ENCODE measurements at regions not wholly inside any gene's neighbourhood (a gene's known extent, or its start where the extent isn't known, plus 50 kb on each side); places are given as distances from the start of the nearest gene placed in this dataset.

- no peak for DNase-seq
Observed at GRCh38 chr20:1784586-1784985, 110.6 kb upstream of the SIRPA start.

DNA sequence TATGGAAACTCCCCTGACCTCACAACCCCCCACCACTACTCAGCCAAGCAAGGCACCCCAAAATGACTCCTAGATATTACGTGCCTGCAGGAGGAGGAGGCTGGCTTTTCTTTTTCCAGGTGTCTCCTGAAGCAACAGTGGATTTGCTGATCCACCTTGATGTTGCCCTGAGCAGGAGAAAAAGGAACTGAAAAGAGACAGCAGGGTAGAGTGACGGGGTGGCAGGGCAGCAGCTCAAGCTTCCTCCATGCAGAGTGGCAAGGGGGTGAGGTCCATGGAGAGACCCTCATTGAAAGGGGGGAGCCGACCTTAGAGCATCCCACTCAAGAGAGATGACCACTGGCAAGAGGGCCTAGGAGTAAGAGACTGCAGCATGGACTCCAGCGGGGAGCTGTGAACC lies 112.0 kb upstream of the SIRPA start:
- no peak for DNase-seq

GRCh38 chr20:1782181-1782580 lies 113.0 kb upstream of the SIRPA start:
- no peak for DNase-seq

DNA sequence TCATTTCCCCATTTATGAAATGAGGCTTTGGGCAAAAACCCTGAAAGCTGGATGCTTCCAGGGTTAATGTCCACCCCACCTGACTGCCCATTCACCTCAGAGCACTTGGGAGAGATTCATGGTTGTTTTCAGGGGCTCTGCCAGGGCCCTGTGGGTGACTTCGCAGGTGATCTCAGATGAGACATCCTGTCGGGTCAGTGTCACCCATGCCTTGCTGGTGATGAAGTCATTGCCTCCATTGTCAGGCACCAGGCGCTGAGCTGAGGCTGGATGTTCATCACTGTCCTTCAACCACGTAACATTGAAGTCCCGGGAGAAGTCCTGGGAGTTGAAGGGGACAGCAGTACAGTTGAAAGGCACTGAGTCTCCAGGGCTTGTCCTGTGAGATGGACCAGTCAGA lies 115.6 kb upstream of the SIRPA start:
- DNase-seq, result no peak

GRCh38 chr20:1778338-1778737 lies 116.9 kb upstream of the SIRPA start:
- no peak for DNase-seq

DNA sequence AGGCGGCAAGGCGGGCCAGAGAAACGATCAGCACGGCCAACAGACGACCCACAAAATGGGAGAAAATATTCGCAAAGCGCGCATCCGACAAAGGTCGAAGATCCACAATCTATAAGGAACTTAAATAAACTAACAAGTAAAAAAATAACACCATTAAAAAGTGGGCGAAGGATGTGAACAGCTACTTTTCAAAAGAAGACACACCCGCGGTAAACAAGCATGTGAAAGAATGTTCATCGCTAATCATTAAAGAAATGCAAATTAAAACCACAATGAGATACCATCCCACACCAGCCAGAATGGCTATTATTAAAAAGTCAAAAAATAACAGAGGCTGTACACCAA lies 117.8 kb upstream of the SIRPA start:
- DNase-seq, result no peak

DNA sequence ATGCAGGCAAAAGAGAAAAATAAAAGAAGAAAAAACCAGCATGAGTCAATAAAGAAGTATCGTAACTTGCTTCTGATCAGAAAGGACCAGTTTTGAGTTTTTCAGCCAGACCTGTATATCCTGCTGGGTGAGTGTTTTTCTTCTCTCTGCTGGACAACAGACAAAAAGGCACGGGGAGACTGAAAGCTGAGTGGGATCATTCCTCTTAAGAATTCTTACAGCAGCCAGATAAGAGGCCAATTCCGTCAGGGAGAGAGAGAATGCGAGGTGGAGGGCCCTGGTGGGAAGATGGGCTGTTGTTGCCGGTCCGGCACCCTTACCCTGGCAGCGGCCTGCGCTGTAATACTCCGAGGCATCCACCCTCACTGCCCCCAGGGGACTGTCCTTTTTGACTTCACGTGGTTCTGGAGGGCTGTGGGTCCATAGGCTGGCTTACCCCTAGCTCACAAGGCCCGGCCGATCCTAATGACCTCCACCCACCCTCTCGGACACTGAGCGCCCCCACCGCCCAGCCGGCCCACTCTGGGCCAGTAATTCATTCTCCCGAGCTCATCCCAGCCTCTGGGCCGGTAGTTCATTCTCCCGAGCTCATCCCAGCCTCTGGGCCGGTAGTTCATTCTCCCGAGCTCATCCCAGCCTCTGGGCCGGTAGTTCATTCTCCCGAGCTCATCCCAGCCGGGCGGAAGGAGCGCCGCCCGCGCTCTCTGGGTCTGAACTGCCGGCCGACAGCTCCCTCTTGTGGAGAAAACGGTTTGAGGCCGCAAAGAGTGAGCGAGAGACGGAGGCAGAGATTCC lies 118.3 kb upstream of the SIRPA start:
- DNase-seq, result peak; percentile 94

DNA sequence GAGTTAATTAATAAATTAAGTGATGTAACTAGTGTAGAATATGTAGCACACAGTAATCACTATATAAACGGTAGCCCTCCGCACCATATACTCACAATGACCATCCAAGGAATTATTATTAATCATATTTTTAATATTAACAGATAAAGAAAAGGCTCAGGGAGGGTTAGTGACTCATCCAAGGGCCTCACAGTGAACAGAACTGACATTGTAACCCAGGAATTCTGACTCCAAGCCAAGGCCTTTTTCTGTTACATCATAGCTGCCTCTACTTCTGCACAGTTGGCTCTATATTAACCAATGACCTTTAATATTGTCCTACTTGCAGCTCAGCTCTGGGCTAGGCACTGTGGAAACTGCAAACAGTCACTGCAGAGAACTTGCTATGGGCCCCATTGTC lies 117.5 kb upstream of the SIRPG start:
- no peak for DNase-seq

DNA sequence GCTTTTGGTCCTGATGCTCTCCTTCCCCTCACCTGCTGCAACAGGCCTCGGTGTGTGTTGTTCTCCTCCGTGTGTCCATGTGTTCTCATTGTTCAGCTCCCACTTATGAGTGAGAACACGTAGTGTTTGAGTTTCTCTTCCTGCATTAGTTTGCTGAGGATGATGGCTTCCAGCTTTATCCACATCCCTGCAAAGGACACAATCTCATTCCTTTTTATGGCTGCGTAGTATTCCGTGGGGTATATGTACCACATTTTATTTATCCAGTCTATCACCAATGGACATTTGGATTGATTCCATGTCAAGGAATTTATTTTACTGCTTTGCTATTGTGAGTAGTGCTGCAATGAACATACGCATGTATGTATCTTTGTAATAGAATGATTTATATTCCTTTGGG lies 116.9 kb upstream of the SIRPG start:
- DNase-seq, result no peak

GRCh38 chr20:1773816-1774215 lies 116.2 kb upstream of the SIRPG start:
- DNase-seq, result no peak

DNA sequence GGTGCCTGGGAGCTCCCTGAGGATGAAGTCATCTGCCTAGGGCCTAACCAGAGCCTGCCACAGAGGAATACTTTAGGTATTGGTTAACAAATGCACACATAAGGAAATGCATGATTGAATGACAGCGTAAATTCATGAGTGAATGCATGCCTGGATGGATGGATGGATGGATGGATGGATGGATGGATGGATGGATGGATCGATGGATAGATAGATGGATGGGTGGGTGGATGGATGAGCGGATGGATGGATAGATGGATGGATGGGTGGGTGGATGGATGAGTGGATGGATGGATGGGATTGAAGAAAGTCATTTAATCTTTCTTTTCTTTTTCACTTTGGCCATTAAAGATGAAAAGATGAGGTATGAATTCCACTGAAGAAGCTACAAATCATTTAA lies 111.9 kb upstream of the SIRPG start:
- DNase-seq, result no peak

DNA sequence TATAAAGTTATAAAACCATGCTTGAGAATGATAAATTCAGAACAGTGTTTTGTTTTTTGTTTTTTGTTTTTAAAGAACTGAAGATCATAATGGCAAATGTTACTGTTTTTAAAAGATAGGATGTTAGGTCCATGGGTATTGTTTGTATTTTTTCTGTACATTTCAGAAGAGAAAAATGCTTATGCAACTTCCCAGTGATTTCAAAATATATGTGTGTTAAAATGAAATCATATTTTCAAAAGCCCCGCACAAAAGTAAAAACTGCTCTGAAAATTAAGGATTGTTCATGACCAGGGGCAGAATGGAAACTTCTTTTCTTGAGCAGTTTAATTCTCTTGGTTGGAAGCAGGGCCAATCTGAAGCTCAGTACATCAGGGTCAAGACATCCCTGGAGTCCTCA lies 109.2 kb upstream of the SIRPG start:
- no peak for DNase-seq

DNA sequence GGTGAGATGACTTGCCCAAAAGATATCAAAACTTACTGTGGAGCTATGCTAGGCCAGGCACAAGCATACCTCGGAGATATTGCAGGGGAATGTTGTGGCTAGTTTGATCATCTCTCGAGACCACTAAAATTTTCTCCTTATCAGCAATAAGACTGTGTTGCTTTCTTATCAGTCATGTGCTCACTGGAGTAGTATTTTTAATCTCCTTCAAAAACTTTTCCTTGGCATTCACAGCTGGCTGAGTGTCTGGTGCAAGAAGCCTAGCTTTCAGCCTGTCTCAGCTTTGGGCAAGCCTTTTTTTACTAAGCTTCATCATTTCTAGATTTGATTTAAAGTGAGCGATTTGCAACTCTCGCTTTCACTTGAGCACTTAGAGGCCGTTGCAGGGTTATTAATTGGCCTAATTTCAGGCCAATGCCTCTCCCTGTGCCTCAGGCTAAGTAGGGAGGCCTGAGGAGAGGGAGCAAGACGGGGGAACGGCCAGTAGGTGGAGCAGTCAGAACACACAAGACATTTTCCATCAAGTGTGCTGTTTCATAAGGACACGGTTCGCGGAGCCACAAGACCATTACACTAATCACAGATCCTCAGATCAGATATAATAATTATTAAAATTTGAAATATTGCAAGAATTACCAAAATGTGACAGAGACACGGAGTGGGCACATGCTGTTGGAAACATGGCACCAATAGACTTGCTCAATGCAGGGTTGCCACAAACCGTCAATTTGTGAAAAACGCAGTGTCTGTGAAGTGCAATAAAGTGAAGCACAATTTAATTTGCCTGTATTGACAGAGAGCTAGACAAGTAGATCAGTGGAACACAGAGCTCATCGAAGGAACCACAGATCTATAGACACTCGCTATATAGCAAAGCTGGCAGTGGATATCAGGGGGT lies 106.8 kb upstream of the SIRPG start:
- DNase-seq, result peak; percentile 74

GRCh38 chr20:1761598-1761997 lies 104.0 kb upstream of the SIRPG start:
- DNase-seq, result no peak

DNA sequence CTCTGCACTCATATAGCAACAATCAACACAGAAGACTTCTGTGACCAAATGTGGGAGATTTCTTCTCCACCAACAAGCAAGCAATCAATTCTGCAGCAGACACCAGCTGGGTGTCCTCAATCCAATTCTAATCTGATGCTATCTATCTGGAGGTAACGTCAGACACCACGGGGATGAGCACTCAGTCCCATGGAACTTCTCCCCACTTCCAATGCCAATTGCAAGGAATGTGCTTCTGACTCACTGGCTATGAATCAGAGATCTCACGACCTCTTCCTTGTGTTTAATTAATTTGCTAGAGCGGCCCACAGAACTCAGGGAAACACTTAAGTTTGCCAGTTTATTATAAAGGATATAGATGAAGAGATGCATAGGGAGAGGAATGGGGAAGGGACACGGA lies 103.5 kb upstream of the SIRPG start:
- no peak for DNase-seq

DNA sequence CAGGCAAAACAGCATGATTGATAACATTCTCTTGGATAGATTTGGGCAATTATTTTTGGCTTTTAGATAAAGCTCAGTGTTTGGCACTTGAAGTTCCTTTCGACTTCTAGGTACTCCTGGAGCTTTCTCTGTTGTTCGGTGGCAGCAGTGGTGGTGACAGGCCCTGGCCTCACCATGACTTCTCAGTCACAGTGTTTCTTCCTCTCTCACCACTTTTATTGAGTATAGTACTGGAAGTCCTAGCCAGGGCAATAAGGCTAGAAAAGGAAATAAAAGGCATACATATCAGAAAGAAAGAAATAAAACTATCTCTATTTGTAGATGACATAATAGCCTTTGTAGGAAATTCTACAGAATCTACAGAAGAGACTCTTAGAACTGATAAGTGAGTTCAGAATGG lies 101.2 kb upstream of the SIRPG start:
- no peak for DNase-seq

- no peak for DNase-seq
Observed at GRCh38 chr20:1757606-1758512, 100.3 kb upstream of the SIRPG start.

GRCh38 chr20:1757072-1757471 lies 99.5 kb upstream of the SIRPG start:
- DNase-seq, result no peak

DNA sequence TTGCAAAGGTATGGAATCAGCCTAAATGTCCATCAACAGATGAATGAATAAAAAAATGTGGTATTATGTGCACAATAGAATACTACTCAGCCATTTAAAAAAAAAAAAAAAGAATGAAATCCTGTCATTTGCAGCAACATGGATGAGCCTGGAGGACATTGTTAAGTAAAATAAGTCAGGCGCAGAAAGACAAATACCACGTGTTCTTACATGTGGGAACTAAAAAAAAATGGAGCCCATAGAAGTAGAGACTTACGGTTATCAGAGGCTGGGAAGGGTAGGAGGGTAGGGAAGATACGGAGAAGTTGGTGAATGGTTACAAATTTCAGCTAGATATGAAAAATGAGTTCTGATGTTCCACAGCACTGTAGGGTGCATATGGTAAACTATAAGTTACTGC lies 97.2 kb upstream of the SIRPG start:
- DNase-seq, result no peak

DNA sequence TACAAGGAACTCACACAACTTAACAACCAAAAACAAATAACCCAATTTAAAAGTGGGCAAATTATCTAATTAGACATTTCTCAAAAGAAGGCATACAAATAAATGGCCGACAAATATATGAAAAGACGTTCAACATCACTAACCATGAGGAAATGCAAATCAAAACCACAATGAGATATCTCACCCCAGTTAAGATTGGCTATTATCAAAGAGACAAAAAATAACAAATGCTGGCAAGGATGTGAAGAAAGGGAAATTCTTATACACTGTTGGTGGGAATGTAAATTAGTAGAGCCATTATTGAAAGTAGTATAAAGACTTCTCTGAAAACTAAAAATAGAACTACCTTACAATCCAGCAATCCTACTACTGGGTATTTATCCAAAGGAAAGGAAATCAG lies 96.7 kb upstream of the SIRPG start:
- no peak for DNase-seq

- no peak for DNase-seq
Observed at GRCh38 chr20:1752045-1752444, 94.5 kb upstream of the SIRPG start.

DNA sequence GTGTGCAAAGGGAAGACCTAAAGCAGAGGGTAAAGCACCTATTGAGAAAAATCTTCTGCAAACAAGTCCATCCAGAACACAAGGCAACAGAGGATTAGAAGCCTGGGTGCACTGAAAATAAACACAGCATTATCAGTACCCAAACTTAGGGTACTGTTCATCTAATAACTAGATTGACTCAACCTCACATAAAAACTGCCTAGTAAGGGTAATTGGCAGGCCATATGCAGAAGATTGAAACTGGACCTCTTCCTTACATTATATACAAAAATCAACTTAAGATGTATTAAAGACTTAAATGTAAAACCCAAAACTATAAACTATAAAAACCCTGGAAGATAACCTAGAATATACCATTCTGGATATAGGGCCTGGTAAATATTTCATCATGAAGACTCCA lies 91.2 kb upstream of the SIRPG start:
- no peak for DNase-seq

DNA sequence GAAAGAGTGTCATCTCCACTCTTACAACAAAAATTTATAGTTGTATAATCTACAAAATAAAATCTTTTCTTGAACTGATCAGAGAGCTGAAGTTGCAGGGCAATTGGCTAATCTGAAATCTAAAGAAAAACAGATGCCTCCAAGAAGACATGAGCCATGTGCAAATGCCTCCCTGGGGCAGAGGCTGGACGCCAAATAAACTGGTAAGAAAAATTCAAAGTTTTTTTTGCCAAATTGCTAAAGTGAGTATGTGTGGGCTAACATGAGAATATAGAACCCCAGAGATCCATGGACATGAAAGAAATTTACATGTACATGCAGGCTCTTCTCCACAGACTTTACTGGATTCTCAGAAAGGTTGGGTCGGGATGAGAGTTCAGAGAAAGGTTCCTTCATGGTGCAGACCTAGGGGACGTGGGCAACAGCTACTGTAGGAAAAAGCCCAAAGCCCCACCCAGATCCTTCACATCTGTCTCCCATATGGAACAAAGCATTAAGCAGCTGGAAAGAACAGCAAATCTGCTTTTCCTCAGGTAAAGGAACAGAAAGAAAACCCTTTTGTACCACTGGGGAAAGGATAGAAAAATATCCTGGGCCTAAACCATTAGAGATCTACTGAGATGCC lies 90.5 kb upstream of the SIRPG start:
- DNase-seq, result no peak

All from NCI-H345 (cell line).